NCI-H187 treated with DMSO at 0.1 percent for 48 hours (cell line): ENCODE measurements at regions not wholly inside any gene's neighbourhood (a gene's known extent, or its start where the extent isn't known, plus 50 kb on each side); places are given as distances from the start of the nearest gene placed in this dataset.
A peak's percentile ranks its signal among the peaks of the same experiment; 100 is the strongest.
"Not testable (repeated sequence)": the region's sequence is repeated elsewhere in the genome, so short reads cannot be mapped to it uniquely, and the experiment has no call there.

Source experiments
- DNase-seq: peaks from one replicate; lab custom pipeline; 2025; lab: John Stamatoyannopoulos, UW

DNA sequence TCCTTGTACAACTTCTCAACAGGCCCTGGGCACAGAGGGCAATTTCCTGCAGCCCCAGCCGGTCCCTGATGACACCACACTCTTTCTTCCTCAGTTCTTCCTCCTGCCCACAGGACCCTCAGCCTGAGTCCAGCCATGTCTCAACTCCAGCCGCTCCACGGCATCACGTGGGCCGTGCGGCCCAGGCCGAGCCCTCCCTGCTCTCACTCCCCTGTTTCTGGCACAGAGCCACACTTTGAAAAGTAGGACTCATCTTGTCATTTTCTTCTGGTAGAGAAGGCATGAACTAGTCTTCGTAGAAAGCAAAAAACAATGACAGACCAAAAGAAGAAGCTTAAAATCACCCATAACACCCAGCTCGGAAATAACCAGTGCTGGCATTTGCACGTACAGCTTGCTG lies 404.7 kb upstream of the IRX1 start:
- DNase-seq: no peak

DNA sequence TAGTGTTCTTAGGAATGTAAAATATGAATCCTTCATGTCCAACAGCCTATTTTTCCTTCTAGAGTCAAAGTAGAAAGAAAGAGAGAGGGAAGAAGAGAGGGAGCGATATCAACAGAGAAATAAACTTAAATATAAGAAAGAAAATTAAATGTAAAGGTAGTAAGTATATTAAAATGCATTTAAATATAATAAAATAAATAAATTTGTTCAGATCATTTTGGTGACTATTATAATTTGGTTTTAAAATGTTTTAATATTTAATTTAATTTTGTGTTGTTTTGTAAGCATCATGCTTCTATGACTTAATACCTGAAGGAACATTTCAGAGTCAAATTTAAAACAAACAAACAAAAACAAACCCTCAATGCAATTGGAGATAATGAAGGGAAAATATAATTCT lies 405.2 kb upstream of the IRX1 start:
- no peak for DNase-seq

DNA sequence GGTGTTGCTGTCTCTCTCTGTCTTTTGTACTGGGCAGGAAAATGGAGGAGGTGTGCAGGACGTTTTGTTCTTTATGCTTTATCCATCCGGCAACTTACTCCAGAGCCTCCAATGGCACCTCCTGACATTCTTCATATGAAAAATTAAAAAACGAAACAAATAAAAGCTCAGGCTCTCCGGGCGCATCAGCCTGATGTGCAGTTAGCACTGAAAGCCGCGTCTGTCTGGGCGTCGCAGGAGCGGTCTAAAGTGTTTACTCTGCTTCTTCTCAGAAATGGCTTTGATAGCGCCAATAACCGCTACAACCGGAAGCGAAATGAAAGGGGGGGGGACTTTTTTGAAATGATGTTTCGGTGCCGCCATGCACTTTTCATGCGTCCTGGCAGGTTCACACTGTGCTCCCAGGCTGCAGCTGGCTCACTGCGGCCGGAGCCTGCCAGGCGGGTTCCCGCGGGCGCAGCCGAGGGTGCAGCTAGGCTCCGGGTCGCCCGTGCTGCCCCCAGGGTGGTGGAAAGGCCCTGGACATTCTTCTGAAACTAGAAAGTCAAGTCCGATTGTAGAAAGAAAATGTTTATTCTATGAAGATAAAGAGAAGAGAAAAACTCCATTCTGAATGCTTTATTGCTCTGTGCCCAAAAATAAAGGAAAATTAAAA lies 407.7 kb upstream of the IRX1 start:
- peak; percentile 13 for DNase-seq

DNA sequence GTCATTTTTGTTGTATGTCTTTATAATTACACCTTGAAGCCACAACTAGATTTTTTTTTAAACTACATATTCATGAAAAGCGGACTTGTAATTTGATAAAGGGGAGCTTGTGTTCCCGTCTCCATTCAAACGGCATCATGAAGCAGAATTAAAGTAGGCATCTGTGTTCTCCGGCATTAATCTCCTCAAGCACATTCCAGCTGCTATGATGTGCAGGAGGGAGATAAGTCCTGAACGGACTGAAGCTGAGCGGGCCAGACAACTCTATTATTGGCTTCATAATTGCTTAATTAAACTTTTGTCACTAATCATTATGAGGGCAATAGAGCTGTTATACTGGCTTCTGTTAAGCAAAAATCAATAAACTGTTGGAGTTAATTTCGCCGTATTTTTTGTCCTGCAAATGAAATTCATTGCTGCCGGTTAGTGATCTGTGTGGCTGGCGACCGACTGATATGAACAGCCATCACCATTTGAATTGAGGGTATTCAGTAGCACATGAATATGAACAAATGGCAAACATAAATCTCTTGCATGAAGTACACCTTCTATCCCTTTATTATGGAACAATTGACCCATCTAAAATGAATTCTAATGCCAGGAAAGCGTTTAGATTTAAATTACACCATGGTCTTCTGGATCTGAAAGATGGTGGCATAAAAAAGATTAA lies 408.8 kb upstream of the IRX1 start:
- DNase-seq: no peak

DNA sequence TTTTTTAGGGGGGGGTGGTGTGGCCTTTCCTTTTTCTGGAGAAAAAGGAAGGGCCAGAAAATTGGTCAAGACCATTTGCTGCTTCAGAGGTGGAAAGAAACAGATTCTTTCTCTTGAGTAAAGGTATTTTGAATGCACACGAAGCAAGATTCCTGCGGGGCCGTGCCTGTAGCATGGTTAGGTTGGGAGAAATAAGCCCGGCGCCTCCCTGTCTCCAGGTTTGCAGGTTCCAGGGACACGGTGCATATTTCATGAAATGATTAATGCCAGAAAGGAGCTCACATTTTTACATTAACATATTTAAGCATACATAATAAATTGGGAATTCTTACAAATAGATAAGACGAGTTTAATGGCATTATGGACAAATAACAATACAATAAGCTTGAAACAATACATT lies 409.5 kb upstream of the IRX1 start:
- no peak for DNase-seq

DNA sequence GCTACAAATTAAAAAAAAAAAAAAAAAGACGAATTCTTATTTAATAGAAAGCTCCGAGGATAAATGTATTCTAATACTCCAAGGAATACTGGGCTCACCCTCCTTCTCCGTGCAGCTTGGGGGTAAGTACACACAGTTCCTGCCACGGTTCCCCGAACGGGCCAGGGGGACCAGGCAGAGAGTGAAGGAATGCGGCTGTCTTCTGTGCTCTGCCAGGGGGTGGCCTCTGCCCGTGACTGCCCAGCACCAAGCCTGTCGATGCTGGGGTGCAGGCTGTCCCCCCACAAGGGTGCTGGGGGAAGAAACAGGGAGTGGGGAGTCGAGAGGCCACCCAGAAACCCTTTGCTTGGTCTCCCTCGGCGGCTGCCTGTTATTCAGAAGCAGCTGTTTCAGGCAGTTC lies 410.1 kb upstream of the IRX1 start:
- no peak for DNase-seq

DNA sequence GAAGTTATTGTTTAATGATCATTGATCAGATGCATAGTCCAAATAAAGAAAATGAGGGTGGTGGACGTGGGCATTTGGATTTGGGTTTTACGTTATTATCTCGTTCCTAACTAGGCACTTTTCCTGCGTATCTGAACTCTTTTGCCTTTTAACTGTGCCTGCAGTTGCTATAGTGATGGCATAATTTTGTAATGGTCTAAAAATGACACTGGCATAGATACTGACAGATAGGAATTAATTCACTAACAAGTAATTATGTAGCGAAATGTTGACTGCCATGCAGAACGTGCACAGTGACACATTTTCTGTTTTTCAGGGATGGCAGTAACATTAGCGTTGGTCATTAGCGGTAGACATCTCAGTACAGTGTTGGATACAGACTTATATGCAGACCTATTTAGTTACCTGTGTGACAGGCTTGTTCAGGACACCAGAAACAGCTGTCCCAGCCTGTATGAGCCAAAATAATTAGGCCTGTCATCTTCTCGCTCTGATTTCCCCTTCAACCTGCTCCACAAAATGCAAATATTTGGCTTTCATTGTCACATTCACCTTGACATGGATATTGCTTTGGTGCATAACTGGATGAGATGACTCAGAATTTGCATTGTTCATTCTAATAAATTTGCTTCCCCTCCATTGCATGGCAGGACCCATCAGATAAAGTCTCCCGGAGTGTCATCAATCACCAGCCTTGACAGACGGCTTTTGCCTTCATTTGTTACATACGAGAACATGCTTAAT lies 413.3 kb upstream of the IRX1 start:
- no peak for DNase-seq

DNA sequence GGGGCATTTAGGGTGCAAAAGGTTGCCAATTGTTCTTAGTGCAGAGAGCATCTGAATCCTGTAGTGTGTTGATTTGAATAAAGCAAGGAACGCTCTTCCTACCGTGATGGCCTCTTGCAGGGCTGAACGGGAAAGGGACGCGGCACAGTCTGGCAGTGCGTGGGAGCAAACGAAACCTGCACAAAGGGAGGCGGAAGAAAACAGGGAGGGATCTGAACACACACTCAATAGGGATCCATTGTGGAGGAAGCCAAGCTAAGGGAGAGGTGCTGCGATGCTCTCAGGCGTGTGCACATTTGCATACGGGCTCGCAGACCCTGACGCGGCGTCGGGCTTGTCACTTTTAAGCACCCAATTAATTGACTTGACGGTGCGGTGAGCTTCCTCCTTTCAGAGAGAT lies 414.0 kb upstream of the IRX1 start:
- DNase-seq: no peak

DNA sequence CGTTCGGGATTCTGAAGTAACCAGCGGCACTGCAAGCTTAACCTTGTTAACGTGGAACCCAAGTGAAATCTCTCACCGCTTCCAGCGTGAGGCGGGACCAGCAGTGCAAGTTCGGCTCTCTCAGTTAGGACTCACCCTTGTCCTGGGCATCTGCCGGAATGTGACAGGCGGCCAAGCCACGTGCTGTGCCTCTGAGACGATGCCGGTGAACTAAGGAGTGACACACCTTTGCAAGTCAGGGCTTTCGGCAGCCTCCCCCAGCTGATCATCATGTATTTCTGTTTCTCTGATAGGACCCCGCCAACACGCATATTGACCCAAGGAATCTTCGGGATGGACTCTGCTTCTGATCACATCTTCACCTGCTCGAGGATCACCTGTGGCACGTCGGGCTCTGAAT lies 415.0 kb upstream of the IRX1 start:
- DNase-seq: no peak

DNA sequence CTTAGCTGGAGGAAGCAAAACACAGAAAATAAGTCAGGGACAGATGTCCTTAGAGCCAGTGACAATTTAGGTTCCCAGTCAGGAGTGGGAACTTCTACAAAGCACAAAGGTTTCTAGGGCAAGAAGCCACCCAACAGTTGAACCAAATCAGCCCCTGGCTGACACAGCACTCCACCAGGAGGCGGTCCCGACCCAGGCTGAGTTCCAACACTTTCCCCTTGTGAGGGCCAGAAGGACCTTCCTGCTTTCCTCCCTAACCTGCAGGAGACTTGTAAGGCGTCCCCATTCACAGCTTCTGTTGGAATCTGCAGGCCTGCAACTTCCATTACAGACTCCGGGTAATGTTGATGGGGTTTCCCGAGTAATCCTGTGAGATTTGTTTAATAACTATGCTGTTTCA lies 416.4 kb upstream of the IRX1 start:
- no peak for DNase-seq

DNA sequence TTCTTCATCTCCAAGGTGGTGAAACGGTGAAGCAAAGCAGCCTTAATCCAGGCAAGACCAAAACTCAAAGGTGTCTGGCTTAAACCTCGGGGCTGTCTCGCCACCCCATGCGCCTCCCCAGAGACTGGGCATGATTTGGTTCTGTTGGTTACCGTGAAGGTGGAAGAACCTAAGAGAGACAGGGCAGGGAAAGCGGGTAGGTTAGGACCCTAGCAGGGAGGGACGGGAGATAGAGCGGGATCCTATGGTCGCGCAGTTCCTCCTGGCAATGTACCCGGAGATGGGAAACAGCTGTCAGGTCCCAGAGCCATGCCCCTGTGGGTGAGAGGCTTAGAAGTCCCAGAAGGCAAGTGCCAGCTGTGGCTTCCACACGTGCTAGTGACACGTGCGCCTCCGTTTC lies 418.3 kb upstream of the IRX1 start:
- no peak for DNase-seq

DNA sequence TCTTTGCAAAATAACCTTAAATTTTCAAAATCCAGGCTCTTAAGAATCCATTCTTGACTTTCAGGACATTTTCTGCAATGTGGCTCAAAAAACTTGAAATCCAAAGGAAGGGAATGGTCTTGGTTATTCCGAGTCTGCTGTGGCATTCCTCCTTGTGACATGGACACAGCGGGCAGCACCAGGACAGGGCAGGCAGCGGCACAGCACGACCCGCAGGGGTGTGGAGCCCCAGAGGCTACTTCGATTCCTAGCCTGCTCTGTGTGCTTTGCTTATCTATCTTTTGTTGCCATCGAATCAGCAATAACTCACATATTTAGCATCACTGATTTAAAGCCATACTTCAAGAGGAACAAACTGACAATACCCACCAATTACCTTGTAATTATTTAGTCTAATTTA lies 420.2 kb upstream of the IRX1 start:
- DNase-seq: no peak

DNA sequence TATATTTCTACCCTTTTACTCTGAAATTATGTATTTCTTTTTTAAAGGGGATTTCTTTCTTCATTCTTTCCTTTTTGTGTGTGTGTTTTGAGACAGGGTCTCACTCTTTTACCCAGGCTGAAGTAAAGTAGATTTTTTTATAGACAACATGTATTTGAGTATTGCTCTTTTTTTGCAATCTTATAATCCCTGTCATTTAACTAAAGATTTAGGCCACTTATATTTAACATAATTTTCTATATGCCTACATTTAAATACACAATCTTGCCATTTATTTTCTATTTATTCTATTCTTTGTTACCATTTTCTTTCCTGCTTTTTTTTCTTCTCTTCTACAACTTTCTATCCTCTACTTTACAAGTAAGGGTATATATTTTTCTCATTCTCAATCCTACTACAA lies 416.0 kb upstream of the IRX2 start:
- DNase-seq: no peak

DNA sequence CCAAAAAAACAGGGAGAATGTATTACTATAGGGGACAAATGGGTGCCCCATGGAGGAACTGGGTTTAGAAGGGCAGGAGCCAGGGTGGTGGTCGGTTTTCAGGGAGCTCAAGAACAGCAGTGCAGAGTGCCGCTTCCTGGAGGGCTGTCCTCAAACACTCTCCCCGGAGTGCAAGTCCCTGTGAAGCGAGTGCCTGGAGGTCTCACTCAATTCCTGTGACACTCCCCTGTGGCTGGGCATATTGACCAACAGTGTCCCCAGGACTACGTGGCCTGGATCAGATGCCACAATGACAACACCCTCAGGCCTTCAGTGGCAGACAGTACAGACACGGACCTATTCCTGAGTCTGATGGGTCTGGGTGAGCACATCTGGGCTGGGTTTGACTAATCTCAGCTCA lies 412.1 kb upstream of the IRX2 start:
- DNase-seq: no peak

DNA sequence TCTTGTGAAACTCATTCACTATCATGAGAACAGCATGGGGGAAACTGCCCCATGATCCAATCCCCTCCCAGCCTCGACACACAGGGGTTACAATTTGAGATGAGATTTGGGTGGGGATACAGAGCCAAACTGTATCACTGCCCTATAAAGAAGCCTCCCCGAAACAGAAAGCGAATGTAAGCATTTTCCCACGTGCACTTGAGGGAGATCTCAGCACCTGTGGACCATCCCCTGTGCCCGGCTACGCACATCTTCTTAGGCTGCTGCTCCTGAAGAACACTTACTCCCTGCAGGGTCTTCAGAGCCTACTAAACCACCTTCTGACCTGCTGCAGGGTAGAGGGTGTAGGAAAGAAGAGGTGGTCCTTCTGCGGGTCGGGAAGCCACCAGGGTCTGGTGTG lies 410.2 kb upstream of the IRX2 start:
- no peak for DNase-seq

DNA sequence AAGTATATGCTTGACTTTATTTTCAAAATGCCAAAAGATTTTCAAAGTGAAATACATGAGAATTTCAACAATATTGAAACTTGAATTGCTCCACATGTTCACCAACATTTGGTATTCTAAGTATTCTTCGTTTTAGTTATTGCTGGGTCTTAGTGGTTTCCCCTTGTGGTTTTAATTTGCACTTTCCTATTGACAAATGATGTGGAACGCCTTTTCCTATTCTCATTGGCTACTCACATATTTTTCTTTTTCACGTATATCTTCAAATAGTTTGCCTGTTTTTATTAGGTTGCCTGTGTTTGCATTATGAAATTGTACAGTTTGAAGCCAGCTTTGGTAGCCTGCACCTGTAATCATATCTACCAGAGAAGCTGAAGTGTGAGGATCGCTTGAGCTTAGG lies 405.7 kb upstream of the IRX2 start:
- DNase-seq: no peak

DNA sequence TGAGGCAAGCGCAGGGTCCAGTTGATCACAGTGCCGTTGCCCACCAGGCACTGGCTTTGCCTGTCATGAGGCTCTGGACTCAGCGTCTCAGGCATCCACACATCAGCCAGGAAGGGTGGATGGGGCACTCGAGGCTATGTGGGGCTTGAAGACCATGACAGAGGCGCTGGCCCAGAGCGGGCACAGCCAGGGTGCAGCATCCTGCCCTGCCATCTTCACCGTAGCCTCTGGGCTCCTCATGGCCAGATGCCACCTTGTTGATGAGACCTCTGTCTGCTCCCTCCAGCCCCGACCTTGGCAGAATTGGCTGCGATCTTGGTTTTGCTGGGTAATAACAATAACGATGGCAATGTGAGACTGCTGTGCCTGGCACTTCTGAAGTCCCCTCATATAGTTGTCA lies 404.2 kb upstream of the IRX2 start:
- DNase-seq: no peak

DNA sequence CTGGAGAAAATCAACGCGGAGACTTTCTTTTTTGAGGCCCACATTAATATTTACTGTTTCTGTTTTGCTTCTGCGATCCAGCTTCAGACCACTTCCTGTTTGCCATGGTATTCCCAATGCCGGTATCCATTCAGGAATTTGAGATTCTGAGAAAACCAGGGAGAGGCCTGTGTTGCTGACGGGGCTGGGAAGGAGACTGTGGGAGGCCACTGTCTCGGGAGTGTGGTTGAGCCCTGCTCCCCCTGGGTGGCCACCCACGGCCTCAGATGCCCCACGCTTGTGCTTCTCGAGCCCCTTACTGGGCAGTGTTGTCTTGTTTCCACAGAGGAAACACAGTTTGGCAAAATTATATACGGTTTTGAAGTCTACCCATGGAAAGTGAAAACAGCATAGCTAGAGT lies 403.6 kb upstream of the IRX2 start:
- no peak for DNase-seq

DNA sequence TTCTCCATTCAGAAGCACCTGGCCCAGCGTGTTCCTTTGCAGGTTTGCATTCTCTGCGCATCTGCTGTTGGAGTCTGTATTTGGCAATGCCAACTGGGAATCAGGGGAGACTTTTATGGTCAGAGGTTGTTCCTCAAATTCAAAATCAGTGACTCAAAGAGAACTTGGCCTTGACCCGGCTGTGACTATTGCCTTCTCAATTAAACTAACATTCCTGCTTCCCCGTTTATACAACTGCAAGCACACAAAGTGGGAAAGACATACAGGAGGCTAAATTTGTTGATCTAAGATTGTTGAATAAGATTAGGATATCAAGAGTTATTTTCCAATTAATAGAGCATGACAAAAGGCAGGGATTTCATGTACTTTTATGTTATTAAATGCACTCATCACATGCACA lies 402.4 kb upstream of the IRX2 start:
- DNase-seq: no peak

DNA sequence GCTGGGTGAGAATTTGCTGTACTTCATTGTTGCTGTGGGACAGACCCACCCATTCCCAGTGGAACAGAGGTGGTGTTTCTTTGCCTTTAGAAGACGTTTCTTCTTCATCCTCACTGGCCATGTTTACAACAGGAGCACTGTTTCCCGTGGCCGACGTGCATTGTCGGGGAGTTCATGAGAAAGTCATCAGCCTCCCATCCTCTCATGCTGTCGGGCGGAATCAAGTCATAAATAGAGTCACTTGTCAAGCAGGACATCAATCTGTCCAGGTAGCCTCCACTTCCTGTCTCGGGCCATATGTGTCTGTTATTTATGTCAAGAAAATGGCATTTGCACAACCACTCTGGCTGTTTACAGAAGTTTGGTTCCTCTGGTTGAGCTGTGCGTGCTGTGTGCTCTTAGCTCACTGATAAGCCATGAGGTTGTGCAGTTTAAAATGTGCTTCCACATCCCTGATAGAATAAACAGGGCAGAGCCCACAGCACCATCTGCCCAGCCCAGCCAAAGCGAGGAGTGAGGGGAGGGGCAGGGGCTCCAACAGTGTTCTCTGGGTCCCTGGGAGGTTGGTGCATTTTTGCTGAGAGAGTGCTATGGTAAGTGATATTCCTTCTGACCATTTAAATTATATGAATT lies 401.9 kb upstream of the IRX2 start:
- DNase-seq: no peak

DNA sequence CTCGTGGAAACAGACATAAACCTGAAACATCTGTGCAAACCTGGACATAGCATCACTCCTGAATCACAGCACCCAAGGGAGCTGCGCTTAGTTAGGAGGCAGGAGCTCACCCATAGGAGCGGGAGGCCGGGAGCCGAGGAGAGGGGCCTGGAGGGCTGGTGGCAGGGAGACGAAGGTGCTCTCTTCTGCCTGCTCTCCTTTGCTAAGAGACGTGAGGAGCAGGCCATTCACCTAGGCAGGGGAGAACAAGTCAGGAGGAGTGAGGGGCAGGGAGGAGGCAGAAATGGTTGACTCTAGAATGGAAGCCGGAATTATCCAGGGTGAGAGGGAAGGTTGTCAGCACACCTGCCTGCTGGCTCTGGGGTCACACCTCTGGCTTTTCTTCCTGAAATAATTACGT lies 398.4 kb upstream of the IRX2 start:
- no peak for DNase-seq

DNA sequence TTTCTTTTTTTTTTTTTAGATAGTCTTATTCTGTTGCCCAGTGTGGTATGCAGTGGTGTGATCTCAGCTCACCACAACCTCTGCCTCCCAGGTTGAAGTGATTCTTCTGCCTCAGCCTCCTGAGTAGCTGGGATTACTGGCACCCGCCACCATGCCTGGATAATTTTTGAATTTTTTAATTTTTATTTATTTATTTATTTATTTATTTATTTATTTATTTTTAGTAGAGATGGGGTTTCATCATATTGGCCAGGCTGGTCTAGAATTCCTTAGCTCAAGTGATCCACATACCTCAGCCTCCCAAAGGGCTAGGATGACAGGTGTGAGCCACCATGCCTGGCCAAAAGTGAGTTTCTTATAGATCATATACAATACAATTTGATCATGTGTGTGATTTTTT lies 395.9 kb upstream of the IRX2 start:
- DNase-seq: not testable (repeated sequence)

DNA sequence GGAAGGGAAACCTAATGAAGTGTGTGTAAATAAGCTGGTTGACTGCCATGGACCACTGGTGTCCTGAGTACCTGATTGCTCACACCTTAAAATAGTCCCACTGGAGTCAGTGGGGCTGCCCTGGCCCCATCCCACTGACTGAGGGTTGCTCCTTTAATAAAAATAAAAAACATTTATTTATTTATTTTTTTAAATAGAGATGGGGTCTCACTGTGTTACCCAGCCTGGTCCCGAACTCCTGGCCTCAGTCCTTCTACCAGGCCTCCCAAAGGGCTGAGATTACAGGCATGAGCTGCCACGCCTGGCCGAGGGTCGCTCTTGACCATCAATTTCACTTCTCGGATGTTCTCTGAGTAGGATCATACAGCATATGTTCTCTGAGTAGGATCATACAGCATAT lies 394.2 kb upstream of the IRX2 start:
- no peak for DNase-seq
